D721Med (cell line): ENCODE measurements at regions not wholly inside any gene's neighbourhood (a gene's known extent, or its start where the extent isn't known, plus 50 kb on each side); places are given as distances from the start of the nearest gene placed in this dataset.

ENCODE experiments used
- DNase-seq: peaks from one replicate; pipeline ENCODE4 v3.0.0; 2011; ENCODE audit warnings: low spot score; ENCODE audit not compliant: insufficient read length
- FAIRE-seq: peaks from 2 replicates; lab custom pipeline; 2011; peaks lifted over from hg19 to GRCh38; lab: Jason Lieb, UNC
- CTCF ChIP-seq: IDR thresholded peaks from 2 replicates; pipeline ENCODE4 v1.5.1; 2012; ENCODE audit warnings: mild to moderate bottlenecking, control low read depth; ENCODE audit not compliant: insufficient read depth; ENCODE audit errors: missing control alignments

DNA sequence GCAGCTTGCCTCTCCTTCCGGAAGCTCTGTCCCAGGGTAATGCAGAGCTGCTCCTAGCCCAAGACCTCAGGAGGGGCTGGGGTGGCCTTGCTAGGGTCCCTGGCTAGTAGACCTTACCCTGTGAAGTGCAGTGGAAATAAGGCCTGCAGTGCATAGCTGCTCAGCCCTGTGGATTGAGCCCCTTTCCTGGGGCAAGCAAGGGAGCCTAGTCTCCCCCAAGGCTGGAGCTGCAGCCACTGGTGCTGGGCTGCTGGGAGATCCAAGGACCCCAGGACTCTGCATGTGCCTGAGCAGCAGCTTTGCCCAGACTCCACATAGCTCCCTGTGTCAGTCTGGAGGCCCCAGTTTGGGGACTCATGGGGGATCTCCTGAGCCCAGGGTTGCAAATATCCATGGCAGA, 57.9 kb downstream of the FANCF start:
- no peak for FAIRE-seq
- no peak for DNase-seq
- TF ChIP-seq CTCF: no peak

GRCh38 chr11:22566293-22566692, 59.3 kb downstream of the FANCF start:
- no peak for TF ChIP-seq CTCF
- DNase-seq (no peak), FAIRE-seq (no peak)

GRCh38 chr11:22561283-22561682, 64.3 kb downstream of the FANCF start:
- no peak for TF ChIP-seq CTCF
- FAIRE-seq (no peak), DNase-seq (no peak)

DNA sequence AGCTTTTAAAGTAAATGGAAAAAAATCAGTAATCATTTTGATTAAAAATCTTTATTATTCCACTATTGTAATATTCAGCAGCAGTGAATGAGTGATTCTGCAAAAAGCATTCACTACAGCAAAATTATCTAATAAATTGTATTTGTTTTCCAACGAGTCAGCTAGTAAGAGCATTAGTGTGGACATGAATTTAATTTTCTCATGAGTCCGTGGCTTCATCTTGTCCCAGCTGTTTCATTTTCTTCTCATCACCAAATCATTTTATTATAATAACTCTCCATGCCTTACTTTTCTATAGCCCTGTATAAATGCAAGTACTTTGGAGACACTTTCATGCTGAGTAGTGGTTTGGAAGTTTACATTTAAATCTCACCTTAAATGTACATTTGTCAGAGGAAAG, 66.2 kb downstream of the FANCF start:
- FAIRE-seq: no peak
- DNase-seq: no peak
- no peak for TF ChIP-seq CTCF

- TF ChIP-seq CTCF: no peak
- DNase-seq (no peak), FAIRE-seq (no peak)
Observed at GRCh38 chr11:22558664-22559063, 67.0 kb downstream of the FANCF start.

- no peak for FAIRE-seq
- no peak for DNase-seq
- no peak for TF ChIP-seq CTCF
Observed at GRCh38 chr11:22556381-22556780, 69.2 kb downstream of the FANCF start.

DNA sequence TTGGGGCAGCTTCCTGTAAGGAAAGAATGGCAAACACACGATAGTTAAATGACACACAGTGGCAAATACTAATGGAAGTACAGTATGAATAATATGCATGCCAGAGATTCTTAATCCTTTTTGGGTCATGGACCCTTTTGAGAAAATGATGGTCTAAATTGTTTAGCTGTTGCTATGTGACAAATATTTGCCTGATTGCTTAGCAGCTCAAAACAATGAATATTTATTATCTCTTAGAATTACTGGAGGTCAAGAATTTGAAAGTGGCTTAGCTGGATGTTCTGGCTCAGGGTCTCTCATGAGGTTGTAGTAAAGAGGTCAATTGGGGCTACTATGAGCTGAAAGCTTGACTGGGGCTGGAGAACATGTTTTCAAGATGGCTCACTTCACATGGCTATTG, 69.7 kb downstream of the FANCF start:
- FAIRE-seq (no peak), DNase-seq (no peak)
- TF ChIP-seq CTCF: no peak
